H1 (cell line): ENCODE measurements at regions not wholly inside any gene's neighbourhood (a gene's known extent, or its start where the extent isn't known, plus 50 kb on each side); places are given as distances from the start of the nearest gene placed in this dataset.

Experiments
- CTCF ChIA-PET: fragments of 300-600 bp; sonication (Branson Sonifier 250); formaldehyde crosslinking; loops from one replicate; lab custom pipeline; 2021; ENCODE audit not compliant: partially characterized antibody; lab: Charles Lee
- POLR2A ChIA-PET: fragments of 300-600 bp; sonication (Branson Sonifier 250); formaldehyde crosslinking; loops from one replicate; lab custom pipeline; 2021; ENCODE audit warnings: inconsistent platforms; ENCODE audit not compliant: partially characterized antibody; lab: Charles Lee
- DNase-seq, 2 experiments: peaks; one replicate each; pipeline versions ENCODE4 v3.0.0 to v3.0.0-alpha.2; 2010 to 2022; ENCODE audit warnings: low spot score in 2 of 2, low read depth in 1 of 2, mixed read lengths in 1 of 2
- FAIRE-seq: peaks from 2 replicates; lab custom pipeline; 2011; peaks lifted over from hg19 to GRCh38; lab: Jason Lieb, UNC
- H2AFZ ChIP-seq: 2 replicates; pipeline ENCODE4 v1.8.1; 2012; ENCODE audit warnings: low read length, inconsistent platforms
- H2AK5ac ChIP-seq: 2 replicates; pipeline ENCODE4 v1.6.1; 2013; ENCODE audit warnings: low read depth, low read length
- H2BK120ac ChIP-seq: replicated peaks from 2 replicates; pipeline ENCODE3; 2013; ENCODE audit warnings: low read depth, low read length, inconsistent platforms
- H2BK12ac ChIP-seq: 2 replicates; pipeline ENCODE4 v1.6.1; 2013; ENCODE audit warnings: low read depth, low read length
- H2BK15ac ChIP-seq: 2 replicates; pipeline ENCODE4 v1.6.1; 2013; ENCODE audit warnings: low read length
- H2BK20ac ChIP-seq: 2 replicates; pipeline ENCODE4 v1.6.1; 2013; ENCODE audit warnings: low read length
- H2BK5ac ChIP-seq: 2 replicates; pipeline ENCODE4 v1.6.1; 2013; ENCODE audit warnings: low read depth, low read length
- H3K14ac ChIP-seq: 2 replicates; pipeline ENCODE4 v1.6.1; 2013; ENCODE audit warnings: inconsistent platforms; ENCODE audit not compliant: insufficient read length
- H3K18ac ChIP-seq: 2 replicates; pipeline ENCODE4 v1.6.1; 2013; ENCODE audit warnings: low read length; ENCODE audit errors: extremely low read depth
- H3K23ac ChIP-seq: 2 replicates; pipeline ENCODE4 v1.6.1; 2013; ENCODE audit warnings: inconsistent platforms; ENCODE audit not compliant: insufficient read length
- H3K23me2 ChIP-seq: 2 replicates; pipeline ENCODE4 v1.6.1; 2013; ENCODE audit warnings: low read depth, low read length
- H3K27ac ChIP-seq: 2 replicates; pipeline ENCODE4 v1.6.1; 2011; ENCODE audit warnings: low read depth, low read length, inconsistent platforms
- H3K27me3 ChIP-seq, 4 experiments: replicated peaks in 1 of 4; 1 replicate in 1 of 4; 2 replicates in 3 of 4; pipeline versions ENCODE4 v1.6.1 to v1.8.1; 2011 to 2013; ENCODE audit warnings: low read length in 3 of 4, mild to moderate bottlenecking in 3 of 4, inconsistent platforms in 2 of 4, mixed read lengths in 2 of 4, moderate library complexity in 1 of 4; ENCODE audit not compliant: control insufficient read depth in 3 of 4, insufficient read depth in 3 of 4; ENCODE audit errors: extremely low read depth in 1 of 4
- H3K36me3 ChIP-seq, 4 experiments: 2 replicates each; pipeline versions ENCODE4 v1.6.1 to v1.8.1; 2011 to 2013; ENCODE audit warnings: mild to moderate bottlenecking in 4 of 4, low read length in 3 of 4, moderate library complexity in 2 of 4, control low read depth in 1 of 4, inconsistent platforms in 1 of 4; ENCODE audit not compliant: insufficient read depth in 4 of 4, control insufficient read depth in 2 of 4
- H3K4ac ChIP-seq: replicated peaks from 2 replicates; pipeline ENCODE3; 2013; ENCODE audit warnings: low read length, low read depth, mixed read lengths, inconsistent platforms; ENCODE audit not compliant: insufficient read length
- H3K4me1 ChIP-seq, 4 experiments: replicated peaks in 1 of 4; 1 replicate in 1 of 4; 2 replicates in 3 of 4; pipeline versions ENCODE4 v1.6.1 to v1.8.1; 2011 to 2013; ENCODE audit warnings: low read length in 3 of 4, inconsistent platforms in 2 of 4, mixed read lengths in 1 of 4; ENCODE audit not compliant: insufficient read depth in 4 of 4, control insufficient read depth in 3 of 4
- H3K4me2 ChIP-seq, 2 experiments: 2 replicates each; pipeline versions ENCODE4 v1.6.1 to v1.8.1; 2011 to 2013; ENCODE audit warnings: low read depth in 2 of 2, low read length in 2 of 2, control low read depth in 1 of 2, inconsistent platforms in 1 of 2, mild to moderate bottlenecking in 1 of 2; ENCODE audit not compliant: insufficient read depth in 1 of 2
- H3K4me3 ChIP-seq, 4 experiments: fragments of 200-600, 300-600 bp in 1 of 4; sonication (generic), shearing (Covaris generic), sonication (Bioruptor Twin) in 1 of 4; 2 replicates each; pipeline versions ENCODE4 v1.5.1 to v1.8.1; 2011 to 2016; ENCODE audit warnings: low read length in 4 of 4, low read depth in 3 of 4, control low read depth in 2 of 4, inconsistent platforms in 2 of 4, mild to moderate bottlenecking in 2 of 4, mixed read lengths in 1 of 4, moderate library complexity in 1 of 4; ENCODE audit not compliant: insufficient read depth in 2 of 4; ENCODE audit errors: extremely low read depth in 1 of 4
- H3K56ac ChIP-seq: replicated peaks from 2 replicates; pipeline ENCODE3; 2013; ENCODE audit warnings: low read depth, mild to moderate bottlenecking, mixed read lengths, low read length, inconsistent platforms; ENCODE audit not compliant: insufficient read length
- H3K79me1 ChIP-seq: 2 replicates; pipeline ENCODE4 v1.6.1; 2013; ENCODE audit warnings: low read depth, low read length, control low read depth
- H3K79me2 ChIP-seq, 2 experiments: 2 replicates each; pipeline versions ENCODE4 v1.6.1 to v1.8.1; 2012 to 2013; ENCODE audit warnings: low read length in 2 of 2, mild to moderate bottlenecking in 2 of 2, inconsistent platforms in 1 of 2; ENCODE audit not compliant: insufficient read depth in 2 of 2, control insufficient read depth in 1 of 2
- H3K9ac ChIP-seq, 4 experiments: replicated peaks in 1 of 4; 1 replicate in 1 of 4; 2 replicates in 3 of 4; pipeline versions ENCODE4 v1.6.1 to v1.8.1; 2011 to 2013; ENCODE audit warnings: low read depth in 3 of 4, low read length in 3 of 4, control low read depth in 2 of 4, mild to moderate bottlenecking in 2 of 4, moderate library complexity in 2 of 4, inconsistent platforms in 1 of 4; ENCODE audit errors: extremely low read depth in 1 of 4
- H3K9me3 ChIP-seq, 2 experiments: 2 replicates each; pipeline versions ENCODE4 v1.6.1 to v1.8.1; 2012 to 2013; ENCODE audit warnings: mild to moderate bottlenecking in 2 of 2, moderate library complexity in 2 of 2, control low read depth in 1 of 2, inconsistent platforms in 1 of 2, low read depth in 1 of 2, low read length in 1 of 2, mixed read lengths in 1 of 2; ENCODE audit not compliant: insufficient read depth in 2 of 2
- H4K20me1 ChIP-seq, 2 experiments: replicated peaks in 1 of 2; 2 replicates each; pipeline versions ENCODE3 to v1.8.1; 2011 to 2013; ENCODE audit warnings: inconsistent platforms in 2 of 2, low read length in 2 of 2, mild to moderate bottlenecking in 1 of 2; ENCODE audit not compliant: insufficient read depth in 2 of 2, control insufficient read depth in 1 of 2
- H4K5ac ChIP-seq: 2 replicates; pipeline ENCODE4 v1.6.1; 2013; ENCODE audit warnings: low read length, low read depth, mixed read lengths, inconsistent platforms; ENCODE audit not compliant: insufficient read length
- H4K8ac ChIP-seq: 2 replicates; pipeline ENCODE4 v1.8.0; 2013; ENCODE audit warnings: mild to moderate bottlenecking, moderate library complexity, low read length, inconsistent platforms; ENCODE audit not compliant: insufficient read depth; ENCODE audit errors: extremely low read depth
- H4K91ac ChIP-seq: replicated peaks from 2 replicates; pipeline ENCODE3; 2013; ENCODE audit warnings: low read length, mixed read lengths, inconsistent platforms; ENCODE audit not compliant: insufficient read length
- ATF3 ChIP-seq: IDR thresholded peaks from 2 replicates; pipeline ENCODE4 v1.6.1; 2011; ENCODE audit warnings: low read depth, mild to moderate bottlenecking, low read length; ENCODE audit not compliant: insufficient read depth
- CEBPB ChIP-seq: IDR thresholded peaks from 2 replicates; pipeline ENCODE4 v1.6.1; 2012; ENCODE audit warnings: low read depth, low read length
- CREB1 ChIP-seq: IDR thresholded peaks from 2 replicates; pipeline ENCODE4 v1.6.1; 2012; ENCODE audit warnings: inconsistent platforms
- CTBP2 ChIP-seq: IDR thresholded peaks from 2 replicates; pipeline ENCODE4 v1.7.0; 2011; ENCODE audit warnings: borderline replicate concordance, mild to moderate bottlenecking, moderate library complexity, mixed read lengths, low read length; ENCODE audit not compliant: insufficient read depth, insufficient read length
- EZH2 ChIP-seq: fragments of 200-600 bp; sonication (generic); IDR thresholded peaks from 2 replicates; pipeline ENCODE4 v1.7.1; 2012; ENCODE audit warnings: low read depth, mild to moderate bottlenecking, moderate library complexity, low read length, inconsistent platforms; ENCODE audit not compliant: severe bottlenecking
- KDM1A ChIP-seq: fragments of 200-600, 300-600 bp; sonication (generic); IDR thresholded peaks from 2 replicates; pipeline ENCODE4 v1.7.1; 2016; ENCODE audit warnings: mild to moderate bottlenecking, low read length, borderline replicate concordance
- RNF2 ChIP-seq: fragments of 200-900, 300-1000 bp; sonication (generic); IDR thresholded peaks from 2 replicates; pipeline ENCODE4 v1.7.1; 2016; ENCODE audit warnings: borderline replicate concordance, low read depth, mild to moderate bottlenecking, antibody characterized with exemption, low read length; ENCODE audit not compliant: poor library complexity, severe bottlenecking; ENCODE audit errors: missing control alignments
- SUZ12 ChIP-seq: fragments of 200-600 bp; sonication (generic); IDR thresholded peaks from 2 replicates; pipeline ENCODE4 v1.6.1; 2012; ENCODE audit warnings: mild to moderate bottlenecking, inconsistent platforms, low read length, moderate library complexity, mixed read lengths
- TAF1 ChIP-seq: IDR thresholded peaks from 2 replicates; pipeline ENCODE4 v1.6.1; 2011; ENCODE audit warnings: mild to moderate bottlenecking, low read depth, low read length
- TBP ChIP-seq: IDR thresholded peaks from 2 replicates; pipeline ENCODE4 v1.6.1; 2011; ENCODE audit warnings: low read depth, low read length, improper control_type of control experiment
- TEAD4 ChIP-seq: IDR thresholded peaks from 2 replicates; pipeline ENCODE4 v1.6.1; 2012; ENCODE audit warnings: low read depth, low read length, inconsistent platforms, mixed read lengths
- YY1 ChIP-seq: IDR thresholded peaks from 2 replicates; pipeline ENCODE4 v1.6.1; 2011; ENCODE audit warnings: low read depth, mild to moderate bottlenecking, low read length

DNA sequence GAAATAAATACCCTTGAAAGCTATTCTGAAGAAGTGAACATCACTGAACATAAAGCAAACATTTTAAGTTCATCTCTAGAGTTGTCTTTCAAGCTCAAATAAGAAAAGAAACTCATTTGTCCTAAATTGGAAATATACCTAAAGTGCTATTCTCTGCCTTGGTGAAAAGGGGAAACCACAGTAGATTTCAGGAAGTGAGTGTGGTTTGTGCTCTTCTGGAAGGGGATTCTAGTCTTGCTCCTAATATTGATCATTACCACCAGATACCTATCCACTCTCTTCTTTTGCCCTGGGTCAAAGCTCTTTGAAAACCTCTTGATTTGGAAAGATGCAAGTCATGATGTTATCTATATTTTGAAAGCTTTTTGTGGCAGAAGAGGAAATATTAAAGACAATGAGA lies 798.1 kb downstream of the ADGRL2 start:
- H3K9ac ChIP-seq: no peak overlapping the region
- no peaks in the 10 kb centered on the region for H3K79me2 ChIP-seq
- no peak overlapping the region for H3K4ac ChIP-seq
- H3K23ac ChIP-seq: no peak overlapping the region
- no peaks in the 10 kb centered on the region for H4K20me1 ChIP-seq
- H2AK5ac ChIP-seq: no peak overlapping the region
- no peak overlapping the region for H3K18ac ChIP-seq
- no peak overlapping the region for H3K4me2 ChIP-seq
- FAIRE-seq: no peak
- no peak overlapping the region for H3K27ac ChIP-seq
- no peak overlapping the region for H2BK12ac ChIP-seq
- H4K8ac ChIP-seq: no peak overlapping the region
- POLR2A ChIA-PET: no interaction called here
- no peaks in the 10 kb centered on the region for H3K79me1 ChIP-seq
- H3K9me3 ChIP-seq: no peaks in the 10 kb centered on the region
- no peak overlapping the region for H2AFZ ChIP-seq
- H3K27me3 ChIP-seq: no peaks in the 10 kb centered on the region
- H3K36me3 ChIP-seq: no peaks in the 10 kb centered on the region
- H2BK20ac ChIP-seq: no peak overlapping the region
- no peak overlapping the region for H2BK5ac ChIP-seq
- CTCF ChIA-PET: interaction anchor here (0.6 to 1.3 kb wide), 3 partner anchors 15 to 510 kb away, joined by 3 to 4 read pairs (median 3); no protein-coding TSS in a partner anchor
- H2BK15ac ChIP-seq: no peak overlapping the region
- H3K4me1 ChIP-seq: peaks cover 0 to 5% (median 0%) of the 10 kb centered on the region in 4 experiments; a peak in 2 of 7 replicates
- H3K23me2 ChIP-seq: no peaks in the 10 kb centered on the region
- no peak overlapping the region for H3K56ac ChIP-seq
- no peak overlapping the region for H3K14ac ChIP-seq
- no peak overlapping the region for H3K4me3 ChIP-seq
- DNase-seq: no peak
- no peak overlapping the region for H2BK120ac ChIP-seq
- no peak overlapping the region for H4K91ac ChIP-seq
- H4K5ac ChIP-seq: no peak overlapping the region
- TF ChIP-seq ATF3 (no peak), CTBP2 (no peak), TAF1 (no peak), TEAD4 (no peak), RNF2 (no peak), KDM1A (no peak), YY1 (no peak), TBP (no peak), CREB1 (no peak), SUZ12 (no peak), CEBPB (no peak), EZH2 (no peak)
